SK-N-SH (cell line): ENCODE measurements at regions not wholly inside any gene's neighbourhood (a gene's known extent, or its start where the extent isn't known, plus 50 kb on each side); places are given as distances from the start of the nearest gene placed in this dataset.

Experiments used
- CTCF ChIA-PET: fragments of 300-600, 350-600 bp; formaldehyde crosslinking; extraction: SDS; loops from one replicate; lab custom pipeline; 2021; lab: Yijun Ruan, JAX
- POLR2A ChIA-PET: fragments of 350-600 bp; sonication (Branson Sonifier 250); formaldehyde crosslinking; extraction: SDS; loops from one replicate; lab custom pipeline; 2020; ENCODE audit warnings: antibody characterized with exemption, inconsistent platforms; lab: Yijun Ruan, JAX
- DNase-seq: peaks from one replicate; pipeline ENCODE4 v3.0.0; 2012
- H2AFZ ChIP-seq: fragments of 200-600 bp; sonication (generic); 2 replicates; pipeline ENCODE4 v1.8.1; 2016; ENCODE audit warnings: antibody characterized with exemption, mild to moderate bottlenecking, low read depth
- H3F3A ChIP-seq: fragments of 200-600 bp; sonication (generic); replicated peaks from 2 replicates; pipeline ENCODE3; 2016; ENCODE audit warnings: antibody characterized with exemption, mild to moderate bottlenecking; ENCODE audit not compliant: insufficient read depth
- H3K27ac ChIP-seq, 2 experiments: fragments of 200-500 bp in 1 of 2; fragments of 200-600 bp in 1 of 2; sonication (Bioruptor generic) in 1 of 2; sonication (generic), shearing (Covaris generic) in 1 of 2; 2 replicates each; pipeline versions ENCODE4 v1.5.1 to v1.6.1; 2014 to 2016; ENCODE audit warnings: low read depth in 2 of 2, inconsistent platforms in 1 of 2, low read length in 1 of 2, mild to moderate bottlenecking in 1 of 2, mixed read lengths in 1 of 2
- H3K27me3 ChIP-seq: fragments of 200-600 bp; sonication (generic), shearing (Covaris generic); 2 replicates; pipeline ENCODE4 v1.6.1; 2016; ENCODE audit warnings: mixed run types; ENCODE audit not compliant: insufficient read depth
- H3K36me3 ChIP-seq, 2 experiments: fragments of 200-500 bp in 1 of 2; fragments of 200-600 bp in 1 of 2; sonication (Bioruptor generic) in 1 of 2; sonication (generic) in 1 of 2; replicated peaks in 1 of 2; 2 replicates each; pipeline versions ENCODE3 to v1.5.1; 2014 to 2016; ENCODE audit warnings: low read length in 1 of 2, mild to moderate bottlenecking in 1 of 2; ENCODE audit not compliant: insufficient read depth in 2 of 2, control insufficient read depth in 1 of 2
- H3K4me1 ChIP-seq, 2 experiments: fragments of 200-500 bp in 1 of 2; fragments of 200-600 bp in 1 of 2; sonication (Bioruptor generic) in 1 of 2; sonication (generic), shearing (Covaris generic) in 1 of 2; 2 replicates each; pipeline versions ENCODE4 v1.5.1 to v1.6.1; 2014 to 2016; ENCODE audit warnings: low read depth in 1 of 2, low read length in 1 of 2, mixed run types in 1 of 2; ENCODE audit not compliant: insufficient read depth in 2 of 2, control insufficient read depth in 1 of 2
- H3K4me2 ChIP-seq: fragments of 200-600 bp; sonication (generic), shearing (Covaris generic); 2 replicates; pipeline ENCODE4 v1.6.1; 2017; ENCODE audit warnings: mixed run types
- H3K4me3 ChIP-seq, 2 experiments: fragments of 200-500 bp in 1 of 2; fragments of 200-600 bp in 1 of 2; sonication (Bioruptor generic) in 1 of 2; sonication (generic), shearing (Covaris generic) in 1 of 2; 2 replicates each; pipeline versions ENCODE4 v1.5.1 to v1.8.1; 2014 to 2016; ENCODE audit warnings: low read depth in 2 of 2, inconsistent platforms in 1 of 2, low read length in 1 of 2, mild to moderate bottlenecking in 1 of 2, mixed read lengths in 1 of 2, moderate library complexity in 1 of 2
- H3K79me2 ChIP-seq: fragments of 200-600 bp; sonication (generic); 2 replicates; pipeline ENCODE4 v1.8.1; 2017; ENCODE audit warnings: mild to moderate bottlenecking; ENCODE audit not compliant: insufficient read depth
- H3K9ac ChIP-seq: fragments of 200-600 bp; sonication (generic); 2 replicates; pipeline ENCODE4 v1.6.1; 2017; ENCODE audit warnings: mixed run types
- H3K9me2 ChIP-seq: fragments of 200-600 bp; sonication (generic); 2 replicates; pipeline ENCODE4 v1.6.1; 2017; ENCODE audit warnings: mixed run types
- H3K9me3 ChIP-seq: fragments of 200-600 bp; sonication (generic); 2 replicates; pipeline ENCODE4 v1.6.1; 2017; ENCODE audit warnings: mixed run types, mild to moderate bottlenecking, moderate library complexity
- H4K20me1 ChIP-seq: fragments of 200-600 bp; sonication (generic); 2 replicates; pipeline ENCODE4 v1.6.1; 2017; ENCODE audit warnings: mild to moderate bottlenecking, mixed run types; ENCODE audit not compliant: insufficient read depth
- CHD2 ChIP-seq: fragments of 150-350 bp; IDR thresholded peaks from 2 replicates; pipeline ENCODE4 v1.6.1; 2018; ENCODE audit warnings: low read length; ENCODE audit not compliant: partially characterized antibody
- EZH2phosphoT487 ChIP-seq: fragments of 200-600 bp; sonication (generic); IDR thresholded peaks from 2 replicates; pipeline ENCODE4 v1.6.1; 2017; ENCODE audit warnings: low read depth, mixed run types, mild to moderate bottlenecking, antibody characterized with exemption, moderate library complexity, borderline replicate concordance
- FOSL2 ChIP-seq: IDR thresholded peaks from 2 replicates; pipeline ENCODE4 v1.4.0; 2012; ENCODE audit warnings: low read depth, mild to moderate bottlenecking, moderate library complexity, borderline replicate concordance
- FOXJ3 ChIP-seq: sonication (generic); formaldehyde crosslinking; IDR thresholded peaks from 2 replicates; pipeline ENCODE4 v1.5.1; 2020; ENCODE audit warnings: mild to moderate bottlenecking, missing genetic modification reagents
- FOXM1 ChIP-seq: IDR thresholded peaks from 2 replicates; pipeline ENCODE4 v1.4.0; 2012; ENCODE audit warnings: low read depth, mild to moderate bottlenecking
- GATA2 ChIP-seq: sonication (generic); formaldehyde crosslinking; IDR thresholded peaks from 2 replicates; pipeline ENCODE4 v1.5.0; 2020; ENCODE audit warnings: mild to moderate bottlenecking, missing genetic modification reagents
- MEF2A ChIP-seq: IDR thresholded peaks from 2 replicates; pipeline ENCODE4 v1.4.0; 2012; ENCODE audit warnings: low read depth, borderline replicate concordance
- RXRA ChIP-seq: IDR thresholded peaks from 2 replicates; pipeline ENCODE4 v1.4.0; 2012; ENCODE audit warnings: low read depth, mild to moderate bottlenecking, borderline replicate concordance
- SIN3A ChIP-seq: IDR thresholded peaks from 2 replicates; pipeline ENCODE4 v1.6.1; 2012; ENCODE audit warnings: low read depth, mild to moderate bottlenecking, low read length, moderate library complexity, borderline replicate concordance
- TCF12 ChIP-seq: IDR thresholded peaks from 2 replicates; pipeline ENCODE4 v1.4.0; 2012
- TEAD4 ChIP-seq: IDR thresholded peaks from 2 replicates; pipeline ENCODE4 v1.4.0; 2012; ENCODE audit warnings: mild to moderate bottlenecking, borderline replicate concordance; ENCODE audit not compliant: insufficient read depth
- YY1 ChIP-seq: IDR thresholded peaks from 2 replicates; pipeline ENCODE4 v1.4.0; 2012; ENCODE audit warnings: low read depth, mild to moderate bottlenecking
- WGBS: methylation state at CpG from one replicate; pipeline ENCODE4 v1.1.6; 2017; ENCODE audit warnings: low lambda C conversion rate; 5-methylcytosine and 5-hydroxymethylcytosine counted together
- TF ChIP-seq, protein P1 (sequence below): IDR thresholded peaks from 2 replicates; pipeline ENCODE4; 2012
- TF ChIP-seq, protein P2 (sequence below): fragments of 200-600 bp; sonication (generic); IDR thresholded peaks from 2 replicates; pipeline ENCODE4 v1.6.1; 2017; ENCODE audit warnings: antibody characterized with exemption, mild to moderate bottlenecking, moderate library complexity
- TF ChIP-seq, protein P3 (sequence below): IDR thresholded peaks from 2 replicates; pipeline ENCODE4 v1.4.0; 2012; ENCODE audit warnings: low read depth
- TF ChIP-seq, protein P4 (sequence below): IDR thresholded peaks from 2 replicates; pipeline ENCODE4 v1.4.0; 2012; ENCODE audit warnings: low read depth, borderline replicate concordance

DNA sequence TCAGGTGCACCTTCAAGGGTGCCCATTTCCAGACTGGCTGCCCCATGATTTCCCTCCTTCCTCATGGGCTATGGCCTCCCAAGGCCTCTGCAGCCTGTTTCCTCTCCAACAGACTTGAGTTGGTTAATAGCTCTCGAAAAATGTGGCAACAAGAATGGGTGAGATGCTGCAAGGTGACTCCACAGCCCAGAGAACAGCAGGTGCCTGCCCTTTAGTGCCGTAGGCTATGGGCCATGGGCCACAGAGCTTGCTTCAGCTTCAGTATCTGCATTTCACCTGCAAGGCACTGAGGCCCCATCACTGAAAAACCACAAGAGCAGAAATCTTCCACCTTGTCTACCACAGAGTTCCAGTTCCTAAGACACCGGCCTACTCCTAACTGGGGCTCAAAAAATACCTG, 122.0 kb downstream of the ETS2 start:
- no peaks in the 10 kb centered on the region for H3K9me3 ChIP-seq
- H3K27me3 ChIP-seq = no peaks in the 10 kb centered on the region
- no peak overlapping the region for H3K27ac ChIP-seq
- H3K9ac ChIP-seq = no peak overlapping the region
- TF ChIP-seq MEF2A (no peak), TCF12 (no peak), SIN3A (no peak), YY1 (no peak), FOXJ3 (no peak), EZH2phosphoT487 (no peak)
- TF ChIP-seq, protein P1, sequence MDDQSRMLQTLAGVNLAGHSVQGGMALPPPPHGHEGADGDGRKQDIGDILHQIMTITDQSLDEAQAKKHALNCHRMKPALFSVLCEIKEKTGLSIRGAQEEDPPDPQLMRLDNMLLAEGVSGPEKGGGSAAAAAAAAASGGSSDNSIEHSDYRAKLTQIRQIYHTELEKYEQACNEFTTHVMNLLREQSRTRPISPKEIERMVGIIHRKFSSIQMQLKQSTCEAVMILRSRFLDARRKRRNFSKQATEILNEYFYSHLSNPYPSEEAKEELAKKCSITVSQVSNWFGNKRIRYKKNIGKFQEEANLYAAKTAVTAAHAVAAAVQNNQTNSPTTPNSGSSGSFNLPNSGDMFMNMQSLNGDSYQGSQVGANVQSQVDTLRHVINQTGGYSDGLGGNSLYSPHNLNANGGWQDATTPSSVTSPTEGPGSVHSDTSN = no peak
- TF ChIP-seq, protein P2, sequence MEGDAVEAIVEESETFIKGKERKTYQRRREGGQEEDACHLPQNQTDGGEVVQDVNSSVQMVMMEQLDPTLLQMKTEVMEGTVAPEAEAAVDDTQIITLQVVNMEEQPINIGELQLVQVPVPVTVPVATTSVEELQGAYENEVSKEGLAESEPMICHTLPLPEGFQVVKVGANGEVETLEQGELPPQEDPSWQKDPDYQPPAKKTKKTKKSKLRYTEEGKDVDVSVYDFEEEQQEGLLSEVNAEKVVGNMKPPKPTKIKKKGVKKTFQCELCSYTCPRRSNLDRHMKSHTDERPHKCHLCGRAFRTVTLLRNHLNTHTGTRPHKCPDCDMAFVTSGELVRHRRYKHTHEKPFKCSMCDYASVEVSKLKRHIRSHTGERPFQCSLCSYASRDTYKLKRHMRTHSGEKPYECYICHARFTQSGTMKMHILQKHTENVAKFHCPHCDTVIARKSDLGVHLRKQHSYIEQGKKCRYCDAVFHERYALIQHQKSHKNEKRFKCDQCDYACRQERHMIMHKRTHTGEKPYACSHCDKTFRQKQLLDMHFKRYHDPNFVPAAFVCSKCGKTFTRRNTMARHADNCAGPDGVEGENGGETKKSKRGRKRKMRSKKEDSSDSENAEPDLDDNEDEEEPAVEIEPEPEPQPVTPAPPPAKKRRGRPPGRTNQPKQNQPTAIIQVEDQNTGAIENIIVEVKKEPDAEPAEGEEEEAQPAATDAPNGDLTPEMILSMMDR = no peak
- no peaks in the 10 kb centered on the region for H4K20me1 ChIP-seq
- H3K36me3 ChIP-seq = no peaks in the 10 kb centered on the region
- ChIA-PET CTCF (interaction anchor here (1.7 kb wide), 1 partner anchor 13 kb away, joined by 4 read pairs; no protein-coding TSS in a partner anchor), POLR2A (no interaction called here)
- WGBS = 86% methylated on average over 3 of the region's 3 CpGs
- peaks cover 0 to 12% of the 10 kb centered on the region in 2 experiments; a peak in 3 of 4 replicates for H3K4me1 ChIP-seq
- no peak overlapping the region for H3K4me3 ChIP-seq
- no peak overlapping the region for H3K4me2 ChIP-seq
- H3F3A ChIP-seq = no peaks in the 10 kb centered on the region
- no peaks in the 10 kb centered on the region for H3K79me2 ChIP-seq
- H3K9me2 ChIP-seq = no peaks in the 10 kb centered on the region
- H2AFZ ChIP-seq = no peak overlapping the region
- no peak for DNase-seq

DNA sequence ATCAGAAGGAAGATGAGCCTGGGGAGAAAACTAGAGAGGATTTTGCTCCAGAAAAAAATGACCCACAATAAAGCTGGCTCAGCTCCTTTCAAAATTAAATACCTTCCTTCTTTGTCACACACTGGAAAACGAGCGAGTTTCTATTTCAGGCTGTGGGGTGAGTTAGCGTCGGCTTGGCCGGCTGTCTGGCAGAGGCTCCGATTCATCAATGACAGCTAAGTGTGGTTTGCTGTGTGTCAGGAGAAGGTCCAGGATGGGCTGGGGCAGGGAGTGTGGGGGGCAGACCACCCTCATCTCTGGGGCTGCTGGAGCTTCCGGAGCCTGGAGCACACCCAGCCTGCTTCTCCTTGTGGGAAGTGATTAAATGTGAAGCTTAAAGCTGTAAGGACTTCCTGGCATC, 120.2 kb downstream of the ETS2 start:
- no peak for DNase-seq
- H3K79me2 ChIP-seq = no peaks in the 10 kb centered on the region
- peak overlapping the region; percentile 26; the same call in 1 of the 2 replicates for H3K9ac ChIP-seq
- peaks cover under 1% of the 10 kb centered on the region for H3F3A ChIP-seq
- no peak overlapping the region; a peak in 1 of 4 replicates for H3K4me3 ChIP-seq
- ChIA-PET CTCF (interaction anchor here (1.2 kb wide), 1 partner anchor 13 kb away, joined by 3 read pairs; no protein-coding TSS in a partner anchor), POLR2A (no interaction called here)
- peak overlapping the region; percentile 75 for H3K4me2 ChIP-seq
- H4K20me1 ChIP-seq = no peaks in the 10 kb centered on the region
- no peaks in the 10 kb centered on the region for H3K9me2 ChIP-seq
- 16% methylated on average over 7 of the region's 7 CpGs for WGBS
- no peaks in the 10 kb centered on the region for H3K36me3 ChIP-seq
- no peaks in the 10 kb centered on the region for H3K9me3 ChIP-seq
- H3K4me1 ChIP-seq = peaks cover 0 to 12% of the 10 kb centered on the region in 2 experiments; a peak in 3 of 4 replicates
- H2AFZ ChIP-seq = no peak overlapping the region
- H3K27ac ChIP-seq = peak overlapping the region; percentile 27 to 45; a peak in 2 of 4 replicates
- H3K27me3 ChIP-seq = no peaks in the 10 kb centered on the region
- TF ChIP-seq, protein P3, sequence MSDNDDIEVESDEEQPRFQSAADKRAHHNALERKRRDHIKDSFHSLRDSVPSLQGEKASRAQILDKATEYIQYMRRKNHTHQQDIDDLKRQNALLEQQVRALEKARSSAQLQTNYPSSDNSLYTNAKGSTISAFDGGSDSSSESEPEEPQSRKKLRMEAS = peak; percentile 38; the same call in 1 of the 2 replicates
- TF ChIP-seq TEAD4 (peak; percentile 87), FOXM1 (peak; percentile 84), RXRA (peak; percentile 72; the same call in 1 of the 2 replicates), GATA2 (CRISPR knock-in tag) (no peak), CHD2 (no peak), FOSL2 (peak; percentile 78; the same call in 1 of the 2 replicates), TCF12 (peak; percentile 94), FOXJ3 (no peak)
- TF ChIP-seq, protein P1 = peak; percentile 98
- TF ChIP-seq, protein P4, sequence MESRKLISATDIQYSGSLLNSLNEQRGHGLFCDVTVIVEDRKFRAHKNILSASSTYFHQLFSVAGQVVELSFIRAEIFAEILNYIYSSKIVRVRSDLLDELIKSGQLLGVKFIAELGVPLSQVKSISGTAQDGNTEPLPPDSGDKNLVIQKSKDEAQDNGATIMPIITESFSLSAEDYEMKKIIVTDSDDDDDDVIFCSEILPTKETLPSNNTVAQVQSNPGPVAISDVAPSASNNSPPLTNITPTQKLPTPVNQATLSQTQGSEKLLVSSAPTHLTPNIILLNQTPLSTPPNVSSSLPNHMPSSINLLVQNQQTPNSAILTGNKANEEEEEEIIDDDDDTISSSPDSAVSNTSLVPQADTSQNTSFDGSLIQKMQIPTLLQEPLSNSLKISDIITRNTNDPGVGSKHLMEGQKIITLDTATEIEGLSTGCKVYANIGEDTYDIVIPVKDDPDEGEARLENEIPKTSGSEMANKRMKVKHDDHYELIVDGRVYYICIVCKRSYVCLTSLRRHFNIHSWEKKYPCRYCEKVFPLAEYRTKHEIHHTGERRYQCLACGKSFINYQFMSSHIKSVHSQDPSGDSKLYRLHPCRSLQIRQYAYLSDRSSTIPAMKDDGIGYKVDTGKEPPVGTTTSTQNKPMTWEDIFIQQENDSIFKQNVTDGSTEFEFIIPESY = peak; percentile 66; the same call in 1 of the 2 replicates
